ENCODE measurements at regions not wholly inside any gene's neighbourhood (a gene's known extent, or its start where the extent isn't known, plus 50 kb on each side); places are given as distances from the start of the nearest gene placed in this dataset.
A peak's percentile ranks its signal among the peaks of the same experiment; 100 is the strongest.

DNA sequence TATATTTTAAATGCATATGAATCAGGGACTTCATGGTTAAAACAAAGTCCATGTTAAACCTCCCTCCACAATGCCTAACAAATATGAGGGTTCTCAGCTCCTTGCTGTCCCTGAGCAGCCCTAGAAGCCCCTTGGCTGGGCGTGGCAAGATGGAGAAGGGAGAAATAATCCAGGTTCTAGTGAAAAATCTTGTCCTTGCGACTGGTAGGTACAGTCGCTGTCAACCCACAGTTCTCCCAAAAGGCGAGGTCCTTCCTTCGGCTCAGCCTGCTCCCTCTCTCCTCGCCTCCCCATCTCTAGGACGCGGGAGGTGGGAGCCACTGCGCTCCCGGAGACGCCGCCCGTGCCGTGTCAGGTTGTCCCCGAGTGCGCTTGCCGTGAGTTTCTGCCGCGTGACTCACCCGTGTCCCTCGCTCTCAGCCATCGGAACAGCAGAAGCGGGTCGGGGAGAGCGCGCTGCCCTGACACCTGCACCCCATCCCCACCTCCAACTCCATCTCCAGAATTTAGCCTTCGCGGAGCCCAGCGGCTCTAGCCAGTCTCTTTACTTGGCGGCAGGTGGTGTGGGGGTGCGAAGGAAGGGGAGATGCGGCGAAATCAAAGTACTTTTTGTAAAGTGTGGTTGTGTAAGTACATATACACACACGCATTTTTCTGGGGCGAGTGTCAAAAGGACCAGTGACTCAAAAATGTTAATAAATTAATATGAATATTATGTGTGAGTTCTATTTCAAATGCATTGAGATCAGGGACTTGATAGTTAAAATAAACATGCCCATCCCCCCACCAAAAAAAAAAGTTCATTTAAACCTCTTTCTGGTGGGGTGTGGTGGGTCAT lies 65.1 kb upstream of the TMEM17 start:
- no peaks in the 10 kb centered on the region; the same call in 1 of the 2 replicates for H3K27me3 Mint-ChIP-seq (ENCODE audit: insufficient read depth)
- no peaks in the 10 kb centered on the region for H3K36me3 Mint-ChIP-seq (ENCODE audit: low read depth)
- H3K4me3 Mint-ChIP-seq: peak overlapping the region; percentile 79
- no peak overlapping the region for H3K27ac Mint-ChIP-seq
- H3K9me3 Mint-ChIP-seq: no peaks in the 10 kb centered on the region
- TF ChIP-seq, protein P1, sequence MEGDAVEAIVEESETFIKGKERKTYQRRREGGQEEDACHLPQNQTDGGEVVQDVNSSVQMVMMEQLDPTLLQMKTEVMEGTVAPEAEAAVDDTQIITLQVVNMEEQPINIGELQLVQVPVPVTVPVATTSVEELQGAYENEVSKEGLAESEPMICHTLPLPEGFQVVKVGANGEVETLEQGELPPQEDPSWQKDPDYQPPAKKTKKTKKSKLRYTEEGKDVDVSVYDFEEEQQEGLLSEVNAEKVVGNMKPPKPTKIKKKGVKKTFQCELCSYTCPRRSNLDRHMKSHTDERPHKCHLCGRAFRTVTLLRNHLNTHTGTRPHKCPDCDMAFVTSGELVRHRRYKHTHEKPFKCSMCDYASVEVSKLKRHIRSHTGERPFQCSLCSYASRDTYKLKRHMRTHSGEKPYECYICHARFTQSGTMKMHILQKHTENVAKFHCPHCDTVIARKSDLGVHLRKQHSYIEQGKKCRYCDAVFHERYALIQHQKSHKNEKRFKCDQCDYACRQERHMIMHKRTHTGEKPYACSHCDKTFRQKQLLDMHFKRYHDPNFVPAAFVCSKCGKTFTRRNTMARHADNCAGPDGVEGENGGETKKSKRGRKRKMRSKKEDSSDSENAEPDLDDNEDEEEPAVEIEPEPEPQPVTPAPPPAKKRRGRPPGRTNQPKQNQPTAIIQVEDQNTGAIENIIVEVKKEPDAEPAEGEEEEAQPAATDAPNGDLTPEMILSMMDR (IDR thresholded peaks at IDR 0.05): no peak
- peaks cover 54% of the 10 kb centered on the region for H3K4me1 Mint-ChIP-seq (ENCODE audit: low read depth)
- DNase-seq: no peak

GRCh38 chr2:62569907-62570841 lies 64.2 kb upstream of the TMEM17 start:
- peak overlapping the region; percentile 10; the same call in 1 of the 2 replicates for H3K27ac Mint-ChIP-seq

DNA sequence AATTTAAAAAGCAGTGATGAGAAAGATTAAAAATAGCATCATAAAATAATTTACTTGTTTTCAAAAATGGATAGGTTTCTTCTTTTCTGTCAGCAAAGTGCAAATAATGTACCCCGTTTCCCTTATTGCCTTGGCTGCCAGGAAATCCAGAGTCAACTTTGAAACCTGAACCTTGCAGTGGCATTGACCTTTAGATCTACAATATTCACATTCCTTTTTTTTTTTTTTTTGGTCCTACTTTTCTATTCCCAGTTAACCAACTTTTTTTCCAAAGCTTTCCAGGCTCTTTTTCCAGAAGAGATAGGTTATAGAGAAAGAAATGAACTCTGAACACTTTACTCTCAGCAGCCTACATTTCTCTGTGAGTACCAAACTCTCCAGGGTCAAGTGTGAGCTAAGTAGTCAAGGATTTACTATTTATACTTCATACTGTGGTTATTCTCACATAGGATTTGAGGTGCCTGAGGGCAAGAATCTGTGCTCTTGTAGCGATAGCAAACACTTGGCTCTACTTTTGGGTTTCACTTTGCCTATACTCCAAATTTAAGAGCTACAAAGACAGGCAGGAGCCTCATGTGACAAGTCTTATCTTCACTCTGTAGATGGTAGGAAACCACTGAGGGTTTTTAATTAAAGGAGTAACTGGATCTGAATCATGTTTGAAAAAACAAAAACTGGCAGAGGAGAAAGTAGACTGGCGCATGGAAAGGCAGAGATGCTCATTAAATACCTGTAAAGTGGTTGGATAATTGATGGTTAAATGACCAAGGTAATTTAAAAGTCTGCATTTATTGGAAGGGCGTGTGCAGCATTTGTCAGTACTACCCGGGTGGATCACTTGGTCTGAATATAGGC lies 63.2 kb upstream of the TMEM17 start:
- DNase-seq: peak; percentile 44
- H3K4me1 Mint-ChIP-seq (ENCODE audit: low read depth): peaks cover 42% of the 10 kb centered on the region
- no peaks in the 10 kb centered on the region; the same call in 1 of the 2 replicates for H3K27me3 Mint-ChIP-seq (ENCODE audit: insufficient read depth)
- no peaks in the 10 kb centered on the region for H3K9me3 Mint-ChIP-seq
- H3K27ac Mint-ChIP-seq: peak overlapping the region; percentile 10; the same call in 1 of the 2 replicates
- TF ChIP-seq, protein P1 (IDR thresholded peaks at IDR 0.05): no peak
- no peaks in the 10 kb centered on the region for H3K36me3 Mint-ChIP-seq (ENCODE audit: low read depth)
- peak overlapping the region; percentile 25 for H3K4me3 Mint-ChIP-seq

More at GRCh38 chr2:62569907-62570841, 64.2 kb upstream of the TMEM17 start:
- Mint-ChIP-seq H3K27me3 (ENCODE audit: insufficient read depth) (no peaks in the 10 kb centered on the region; the same call in 1 of the 2 replicates), H3K9me3 (no peaks in the 10 kb centered on the region), H3K4me1 (ENCODE audit: low read depth) (peaks cover 45% of the 10 kb centered on the region), H3K36me3 (ENCODE audit: low read depth) (no peaks in the 10 kb centered on the region), H3K4me3 (peak overlapping the region; percentile 25)
- DNase-seq: no peak
- TF ChIP-seq, protein P1 (IDR thresholded peaks at IDR 0.05): no peak

DNA sequence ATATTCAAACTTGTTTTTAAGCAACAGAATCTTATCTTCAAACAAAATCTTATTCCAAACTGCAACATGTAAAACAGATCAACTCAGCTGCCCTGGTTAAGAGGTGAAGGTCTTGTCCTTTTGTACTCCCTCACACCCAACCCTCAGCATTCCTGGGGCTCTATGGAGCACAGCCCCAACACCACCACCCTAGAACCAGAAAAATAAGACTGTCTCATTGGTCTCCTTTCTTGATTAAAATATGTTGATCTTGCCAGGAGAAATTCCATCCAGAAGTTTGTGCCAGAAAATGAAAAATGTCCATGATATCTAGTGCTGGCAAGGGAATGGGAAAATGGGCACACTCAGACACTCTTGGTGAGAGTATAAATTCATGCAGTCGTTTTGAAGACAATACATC lies 62.1 kb upstream of the TMEM17 start:
- Mint-ChIP-seq H3K4me1 (ENCODE audit: low read depth) (peaks cover 34% of the 10 kb centered on the region), H3K36me3 (ENCODE audit: low read depth) (no peaks in the 10 kb centered on the region), H3K4me3 (no peak overlapping the region), H3K27ac (no peak overlapping the region), H3K9me3 (no peaks in the 10 kb centered on the region), H3K27me3 (ENCODE audit: insufficient read depth) (no peaks in the 10 kb centered on the region; the same call in 1 of the 2 replicates)
- no peak for DNase-seq
- TF ChIP-seq, protein P1 (IDR thresholded peaks at IDR 0.05): no peak

DNA sequence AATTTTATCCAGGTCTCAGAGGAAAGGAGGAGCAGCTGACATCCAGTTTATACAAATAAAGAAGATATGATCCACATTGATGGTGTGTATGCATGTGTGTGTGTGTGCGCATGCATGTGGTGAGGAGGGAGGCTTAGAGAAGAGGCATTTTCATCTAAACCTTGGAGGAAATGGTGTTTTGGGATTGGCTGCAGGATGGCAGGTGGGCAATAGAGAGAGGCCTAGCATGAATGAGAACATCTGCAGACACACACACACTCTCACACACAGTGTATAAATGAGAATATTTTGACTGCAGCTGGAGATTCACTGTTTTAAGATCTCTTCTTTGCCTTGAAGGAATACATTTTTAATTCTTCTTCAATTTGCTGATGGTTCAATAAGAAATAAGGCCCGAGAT lies 61.7 kb upstream of the TMEM17 start:
- TF ChIP-seq, protein P1 (IDR thresholded peaks at IDR 0.05): no peak
- Mint-ChIP-seq H3K9me3 (no peaks in the 10 kb centered on the region), H3K4me1 (ENCODE audit: low read depth) (peaks cover 30% of the 10 kb centered on the region), H3K27me3 (ENCODE audit: insufficient read depth) (no peaks in the 10 kb centered on the region; the same call in 1 of the 2 replicates), H3K27ac (no peak overlapping the region), H3K36me3 (ENCODE audit: low read depth) (no peaks in the 10 kb centered on the region), H3K4me3 (no peak overlapping the region)
- DNase-seq: no peak

All from HFFc6 (cell line).